22Rv1 (cell line): ENCODE measurements at regions not wholly inside any gene's neighbourhood (a gene's known extent, or its start where the extent isn't known, plus 50 kb on each side); places are given as distances from the start of the nearest gene placed in this dataset.
"Not testable (repeated sequence)": the region's sequence is repeated elsewhere in the genome, so short reads cannot be mapped to it uniquely, and the experiment has no call there.

Experiments
- CTCF ChIP-seq: fragments of 450-650 bp; IDR thresholded peaks from 2 replicates; pipeline ENCODE4 v1.5.1; 2017; ENCODE audit warnings: mild to moderate bottlenecking
- ZFX ChIP-seq: fragments of 450-650 bp; IDR thresholded peaks from 2 replicates; pipeline ENCODE4 v1.6.1; 2017; ENCODE audit warnings: antibody characterized with exemption, borderline replicate concordance

GRCh38 chr9:64107211-64107610 lies 1177.8 kb downstream of the FOXD4L5 start:
- TF ChIP-seq CTCF, ZFX: not testable (repeated sequence)
